ENCODE measurements at regions not wholly inside any gene's neighbourhood (a gene's known extent, or its start where the extent isn't known, plus 50 kb on each side); places are given as distances from the start of the nearest gene placed in this dataset.

DNA sequence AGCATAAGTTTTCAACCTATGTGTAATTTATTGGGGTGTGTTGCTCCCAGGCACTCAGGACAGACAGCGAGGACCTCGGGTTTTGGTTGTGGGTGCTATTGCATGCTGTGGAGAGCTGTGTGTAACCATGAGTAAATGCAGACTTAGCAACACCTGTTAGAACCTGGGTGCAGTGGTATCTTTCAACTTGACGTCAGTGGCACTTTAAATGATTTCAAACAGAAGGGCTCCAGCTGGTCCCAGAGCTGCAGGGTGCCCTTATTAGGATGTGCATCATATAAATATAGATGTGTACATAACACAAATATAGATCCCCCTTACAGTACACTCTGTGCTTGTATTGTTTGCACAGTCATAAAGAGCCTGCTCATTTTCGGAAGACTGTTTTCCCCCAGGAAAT is 228.3 kb upstream of the IRS2 start:
- no peak overlapping the region for H3K4me3 ChIP-seq (replicated peaks; ENCODE audit: low read depth, low read length)
- no peak for DNase-seq (ENCODE audit: low read depth)
- TF ChIP-seq, protein P1, sequence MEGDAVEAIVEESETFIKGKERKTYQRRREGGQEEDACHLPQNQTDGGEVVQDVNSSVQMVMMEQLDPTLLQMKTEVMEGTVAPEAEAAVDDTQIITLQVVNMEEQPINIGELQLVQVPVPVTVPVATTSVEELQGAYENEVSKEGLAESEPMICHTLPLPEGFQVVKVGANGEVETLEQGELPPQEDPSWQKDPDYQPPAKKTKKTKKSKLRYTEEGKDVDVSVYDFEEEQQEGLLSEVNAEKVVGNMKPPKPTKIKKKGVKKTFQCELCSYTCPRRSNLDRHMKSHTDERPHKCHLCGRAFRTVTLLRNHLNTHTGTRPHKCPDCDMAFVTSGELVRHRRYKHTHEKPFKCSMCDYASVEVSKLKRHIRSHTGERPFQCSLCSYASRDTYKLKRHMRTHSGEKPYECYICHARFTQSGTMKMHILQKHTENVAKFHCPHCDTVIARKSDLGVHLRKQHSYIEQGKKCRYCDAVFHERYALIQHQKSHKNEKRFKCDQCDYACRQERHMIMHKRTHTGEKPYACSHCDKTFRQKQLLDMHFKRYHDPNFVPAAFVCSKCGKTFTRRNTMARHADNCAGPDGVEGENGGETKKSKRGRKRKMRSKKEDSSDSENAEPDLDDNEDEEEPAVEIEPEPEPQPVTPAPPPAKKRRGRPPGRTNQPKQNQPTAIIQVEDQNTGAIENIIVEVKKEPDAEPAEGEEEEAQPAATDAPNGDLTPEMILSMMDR (IDR thresholded peaks at IDR 0.05; ENCODE audit: low read length, missing control alignments) = no peak

DNA sequence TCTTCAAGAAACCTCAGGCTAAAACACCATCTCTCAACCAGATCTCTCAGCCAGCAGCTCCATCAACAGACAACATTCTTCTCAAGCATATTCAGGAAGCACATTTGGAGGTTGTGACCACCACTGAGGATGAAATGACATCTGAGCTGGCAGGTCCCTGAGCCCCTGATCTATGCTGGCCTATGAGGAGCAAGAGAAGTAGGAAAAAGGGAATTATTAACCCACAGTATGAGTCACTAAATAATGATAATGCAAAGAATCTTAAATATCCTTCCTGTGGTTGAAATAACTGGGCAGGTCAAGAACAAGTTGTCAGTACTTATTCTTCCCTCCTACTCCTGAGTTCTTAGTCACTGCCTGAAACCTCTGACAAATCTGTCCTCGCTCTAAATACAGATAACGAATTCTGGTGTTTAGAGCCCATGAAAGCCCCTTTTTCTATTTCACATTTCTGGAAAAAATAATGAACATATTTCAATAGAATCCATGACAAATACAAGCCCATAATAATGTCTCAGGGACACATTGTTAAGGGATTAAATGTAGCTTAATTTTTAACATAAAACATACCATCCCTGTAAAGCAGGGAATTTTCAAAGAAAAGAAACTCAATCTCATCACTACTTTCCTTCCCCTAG is 225.8 kb upstream of the IRS2 start:
- no peak overlapping the region for H3K4me3 ChIP-seq (replicated peaks; ENCODE audit: low read depth, low read length)
- DNase-seq (ENCODE audit: low read depth) = peak; percentile 93
- TF ChIP-seq, protein P1 (IDR thresholded peaks at IDR 0.05; ENCODE audit: low read length, missing control alignments) = no peak

DNA sequence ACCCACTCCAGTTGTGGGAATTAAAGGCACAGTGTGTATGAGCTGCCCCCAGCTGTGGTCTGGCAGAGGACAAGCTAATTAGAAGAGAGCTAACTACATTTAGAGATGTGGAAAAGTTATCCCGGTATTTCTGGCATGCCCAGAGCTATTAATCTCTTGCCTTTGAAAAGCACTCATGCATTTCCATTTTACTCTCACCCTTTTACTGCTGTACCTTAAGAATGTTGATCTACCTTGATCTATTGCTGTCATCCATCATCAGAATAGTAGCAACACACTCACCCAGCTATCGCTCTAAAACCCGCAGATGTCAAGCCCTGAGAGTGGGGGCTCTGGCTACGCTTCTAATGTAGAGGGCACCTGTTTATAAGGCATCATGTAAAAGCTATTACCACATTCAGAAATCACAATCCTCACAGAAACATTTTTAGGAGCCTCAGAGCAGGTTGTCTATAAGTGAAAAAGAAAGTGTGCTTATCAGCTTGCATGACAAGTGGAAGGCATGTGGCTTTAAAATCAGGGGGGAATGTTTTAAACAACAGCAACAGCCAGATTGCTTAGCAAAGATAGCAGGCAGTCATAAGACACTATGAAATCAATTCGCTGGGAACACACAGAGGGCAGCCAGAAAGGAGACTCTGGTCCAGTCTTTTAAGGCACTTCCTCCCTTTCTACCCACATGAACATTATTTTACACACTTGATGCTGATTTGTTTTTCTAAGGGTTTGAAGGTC is 224.2 kb upstream of the IRS2 start:
- no peak overlapping the region for H3K4me3 ChIP-seq (replicated peaks; ENCODE audit: low read depth, low read length)
- TF ChIP-seq, protein P1 (IDR thresholded peaks at IDR 0.05; ENCODE audit: low read length, missing control alignments) = no peak
- DNase-seq (ENCODE audit: low read depth) = peak; percentile 37

DNA sequence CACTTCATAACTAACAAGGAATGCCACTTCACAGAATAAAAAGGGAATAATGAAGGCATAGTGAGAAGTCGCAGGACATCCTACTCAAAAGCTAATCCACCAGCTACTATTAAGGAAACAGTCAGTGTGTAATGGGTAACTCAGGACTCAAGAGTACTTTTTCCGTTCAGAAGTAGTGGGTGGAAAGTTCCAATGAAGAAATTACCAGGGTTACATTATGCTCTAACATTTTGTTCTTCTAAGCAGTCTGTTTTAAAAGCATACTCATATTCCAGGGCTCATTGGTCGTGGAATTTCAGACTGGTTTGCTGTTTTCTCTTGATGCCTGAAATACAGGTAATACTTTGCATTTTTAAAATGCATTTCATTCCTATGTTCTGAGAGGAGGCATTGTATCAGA is 222.4 kb upstream of the IRS2 start:
- H3K4me3 ChIP-seq (replicated peaks; ENCODE audit: low read depth, low read length) = no peak overlapping the region
- DNase-seq (ENCODE audit: low read depth) = no peak

DNA sequence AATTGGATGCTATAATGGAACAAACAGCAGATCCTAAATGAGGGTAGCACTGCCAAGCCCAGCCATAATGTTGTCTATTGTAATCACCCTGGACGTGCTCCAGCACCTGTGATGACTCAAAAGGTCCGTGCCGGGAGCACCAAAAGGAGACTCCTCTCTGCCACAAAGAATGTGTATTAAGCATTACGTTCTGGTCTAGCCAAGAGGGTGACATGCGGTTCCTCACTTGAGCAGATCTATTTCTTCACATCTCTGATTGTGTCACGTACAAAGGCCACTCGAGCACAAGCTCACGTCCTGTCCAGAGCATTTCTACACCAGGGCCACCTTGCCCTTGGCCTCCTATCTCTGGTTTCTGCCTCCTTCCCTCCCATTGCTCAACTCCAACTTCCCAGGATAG is 219.9 kb upstream of the IRS2 start:
- DNase-seq (ENCODE audit: low read depth) = peak; percentile 63
- TF ChIP-seq, protein P1 (IDR thresholded peaks at IDR 0.05; ENCODE audit: low read length, missing control alignments) = no peak

More for the DNA sequence above, 222.4 kb upstream of the IRS2 start:
- TF ChIP-seq, protein P1 (IDR thresholded peaks at IDR 0.05; ENCODE audit: low read length, missing control alignments) = no peak

DNA sequence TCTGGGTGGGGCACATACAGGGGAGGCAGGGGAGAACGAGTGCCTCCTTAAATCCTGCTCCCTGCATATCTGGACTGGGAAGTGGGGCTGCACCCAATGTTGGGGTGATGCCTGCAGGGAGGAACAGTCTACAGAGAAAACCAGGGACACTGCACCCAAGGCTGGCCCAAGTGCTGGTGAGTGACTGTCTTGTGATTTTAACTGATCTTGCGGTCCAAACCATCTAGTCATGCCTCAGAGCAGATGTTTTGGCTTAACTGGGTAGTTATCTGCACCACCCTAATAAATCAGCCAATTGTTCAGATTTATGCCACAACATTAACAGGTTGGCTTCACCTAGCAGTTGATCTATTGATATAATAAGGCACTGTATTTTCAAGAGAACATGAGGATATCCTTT is 219.2 kb upstream of the IRS2 start:
- TF ChIP-seq, protein P1 (IDR thresholded peaks at IDR 0.05; ENCODE audit: low read length, missing control alignments) = no peak
- no peak for DNase-seq (ENCODE audit: low read depth)
- no peak overlapping the region for H3K4me3 ChIP-seq (replicated peaks; ENCODE audit: low read depth, low read length)

More for the DNA sequence above, 219.9 kb upstream of the IRS2 start:
- no peak overlapping the region for H3K4me3 ChIP-seq (replicated peaks; ENCODE audit: low read depth, low read length)
